Fibroblast of mammary gland (primary cell): ENCODE measurements at regions not wholly inside any gene's neighbourhood (a gene's known extent, or its start where the extent isn't known, plus 50 kb on each side); places are given as distances from the start of the nearest gene placed in this dataset.

ENCODE experiments used
- DNase-seq: peaks from one replicate; pipeline ENCODE4 v3.0.0-alpha.2; 2010; ENCODE audit warnings: low read depth
- H3K4me3 ChIP-seq: 2 replicates; pipeline ENCODE4 v1.5.1; 2011; ENCODE audit warnings: low read depth, mild to moderate bottlenecking, low read length, moderate library complexity; ENCODE audit not compliant: control insufficient read depth
- TF ChIP-seq, protein P1 (sequence below): conservative IDR thresholded peaks from 2 replicates; pipeline ENCODE4 v1.5.1; 2011; ENCODE audit warnings: low read depth, low read length, inconsistent platforms; ENCODE audit not compliant: control insufficient read depth, insufficient read depth

DNA sequence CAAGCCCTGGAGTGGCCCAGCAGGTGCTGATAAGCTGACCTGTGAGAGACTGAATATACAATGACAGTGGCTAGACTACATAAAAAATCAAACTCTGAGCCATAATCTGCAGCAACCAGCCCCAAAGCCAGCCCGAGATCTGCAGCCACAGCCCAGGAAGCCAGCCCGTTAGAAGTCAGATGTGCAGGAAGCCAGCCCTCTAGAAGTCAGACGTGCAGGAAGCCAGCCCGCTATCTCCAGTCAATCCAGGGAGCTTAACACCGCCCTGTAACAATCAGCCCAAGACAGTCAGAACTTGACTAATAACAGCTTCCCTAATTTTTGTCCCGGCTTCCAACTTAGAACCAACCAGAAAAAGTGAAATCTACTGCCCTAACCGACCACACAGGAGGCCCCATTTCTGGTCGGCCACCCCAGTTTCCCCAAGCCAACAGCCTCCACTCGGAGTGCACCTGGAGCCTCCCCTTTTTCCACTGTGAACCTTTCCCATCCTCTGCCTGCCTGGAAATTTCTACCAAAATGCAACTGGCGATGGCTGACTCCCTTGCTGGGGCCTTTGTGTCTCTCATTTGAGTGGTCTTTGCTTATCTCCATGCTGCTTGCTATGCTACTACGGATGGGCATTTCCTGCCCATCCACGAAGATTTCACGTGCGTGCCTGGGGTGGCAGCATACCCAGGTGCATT is 769.3 kb downstream of the KCNJ18 start:
- no peak for DNase-seq
- TF ChIP-seq, protein P1, sequence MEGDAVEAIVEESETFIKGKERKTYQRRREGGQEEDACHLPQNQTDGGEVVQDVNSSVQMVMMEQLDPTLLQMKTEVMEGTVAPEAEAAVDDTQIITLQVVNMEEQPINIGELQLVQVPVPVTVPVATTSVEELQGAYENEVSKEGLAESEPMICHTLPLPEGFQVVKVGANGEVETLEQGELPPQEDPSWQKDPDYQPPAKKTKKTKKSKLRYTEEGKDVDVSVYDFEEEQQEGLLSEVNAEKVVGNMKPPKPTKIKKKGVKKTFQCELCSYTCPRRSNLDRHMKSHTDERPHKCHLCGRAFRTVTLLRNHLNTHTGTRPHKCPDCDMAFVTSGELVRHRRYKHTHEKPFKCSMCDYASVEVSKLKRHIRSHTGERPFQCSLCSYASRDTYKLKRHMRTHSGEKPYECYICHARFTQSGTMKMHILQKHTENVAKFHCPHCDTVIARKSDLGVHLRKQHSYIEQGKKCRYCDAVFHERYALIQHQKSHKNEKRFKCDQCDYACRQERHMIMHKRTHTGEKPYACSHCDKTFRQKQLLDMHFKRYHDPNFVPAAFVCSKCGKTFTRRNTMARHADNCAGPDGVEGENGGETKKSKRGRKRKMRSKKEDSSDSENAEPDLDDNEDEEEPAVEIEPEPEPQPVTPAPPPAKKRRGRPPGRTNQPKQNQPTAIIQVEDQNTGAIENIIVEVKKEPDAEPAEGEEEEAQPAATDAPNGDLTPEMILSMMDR = no peak
- H3K4me3 ChIP-seq = no peak overlapping the region

DNA sequence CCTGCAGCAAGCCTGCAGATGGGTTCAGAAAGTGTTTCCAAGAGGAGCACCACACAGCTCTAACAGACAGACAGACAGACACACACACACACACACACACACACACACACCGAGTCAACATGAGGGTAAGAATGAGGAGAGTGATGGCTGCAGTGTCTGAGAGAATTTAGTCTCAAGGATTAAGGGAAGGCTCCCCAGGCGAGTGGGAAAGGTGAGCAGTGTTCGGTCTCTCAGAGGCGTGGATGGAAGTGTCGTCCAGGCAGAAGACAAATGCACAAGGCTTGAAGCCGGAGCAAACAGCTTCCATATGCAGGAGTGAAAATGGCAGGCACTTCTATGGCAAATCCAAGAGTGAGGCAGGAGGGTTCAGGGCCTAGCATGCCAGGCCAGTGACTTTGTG is 770.1 kb downstream of the KCNJ18 start:
- H3K4me3 ChIP-seq = no peak overlapping the region
- DNase-seq = no peak
- TF ChIP-seq, protein P1 = no peak

DNA sequence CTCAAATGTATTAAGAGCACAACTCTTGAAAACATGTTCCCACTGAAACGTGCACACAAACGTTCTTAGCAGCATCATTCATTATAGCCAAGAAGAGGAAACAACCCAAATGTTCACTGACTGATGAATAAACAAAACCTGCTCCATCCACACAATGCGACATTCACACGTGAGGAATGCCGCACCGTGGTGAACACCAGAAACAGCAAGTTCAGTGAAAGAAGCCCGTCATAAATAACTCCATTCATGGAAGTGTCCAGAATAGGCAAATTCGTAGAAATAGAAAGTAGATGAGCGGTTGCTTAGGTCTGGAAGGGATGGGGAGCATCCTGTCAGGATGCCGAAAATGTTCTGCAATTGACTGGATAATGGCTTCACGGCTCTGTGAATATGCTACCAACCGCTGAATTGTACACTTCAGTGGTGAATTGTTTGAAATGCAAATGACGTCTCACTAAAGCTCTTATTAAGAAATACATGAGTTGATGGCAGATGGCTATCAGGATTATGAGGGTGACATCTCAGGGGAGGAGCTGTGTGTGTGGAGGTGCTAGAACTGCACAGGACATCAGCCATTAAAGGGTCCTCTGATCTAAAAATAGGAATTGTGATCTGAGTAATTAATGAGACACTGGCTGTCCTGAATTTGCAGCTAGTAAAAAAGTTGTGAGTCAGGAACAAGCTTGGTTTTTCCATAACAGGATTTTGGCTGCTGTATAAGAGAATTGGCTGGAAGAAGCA is 771.0 kb downstream of the KCNJ18 start:
- TF ChIP-seq, protein P1 = no peak
- no peak overlapping the region for H3K4me3 ChIP-seq
- no peak for DNase-seq

DNA sequence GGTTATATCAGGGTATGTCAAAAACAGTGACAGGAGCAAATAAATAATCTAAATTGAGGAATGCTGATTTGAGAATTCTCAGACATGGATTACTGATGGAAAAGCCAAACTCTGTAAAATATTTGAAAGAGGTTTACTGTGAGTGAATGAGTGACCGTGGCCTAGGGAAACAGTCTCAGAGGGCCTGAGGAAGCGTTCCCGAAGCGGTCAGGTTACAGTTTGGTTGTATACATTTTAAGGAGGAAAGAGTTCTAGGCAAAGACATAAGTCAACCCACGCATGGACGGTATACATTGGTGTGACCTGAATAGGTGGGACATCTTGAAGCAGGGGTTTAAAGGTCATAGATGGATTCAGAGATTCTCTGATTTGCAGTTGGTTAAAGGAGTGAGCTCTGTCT is 771.7 kb downstream of the KCNJ18 start:
- TF ChIP-seq, protein P1 = no peak
- no peak overlapping the region for H3K4me3 ChIP-seq
- no peak for DNase-seq

DNA sequence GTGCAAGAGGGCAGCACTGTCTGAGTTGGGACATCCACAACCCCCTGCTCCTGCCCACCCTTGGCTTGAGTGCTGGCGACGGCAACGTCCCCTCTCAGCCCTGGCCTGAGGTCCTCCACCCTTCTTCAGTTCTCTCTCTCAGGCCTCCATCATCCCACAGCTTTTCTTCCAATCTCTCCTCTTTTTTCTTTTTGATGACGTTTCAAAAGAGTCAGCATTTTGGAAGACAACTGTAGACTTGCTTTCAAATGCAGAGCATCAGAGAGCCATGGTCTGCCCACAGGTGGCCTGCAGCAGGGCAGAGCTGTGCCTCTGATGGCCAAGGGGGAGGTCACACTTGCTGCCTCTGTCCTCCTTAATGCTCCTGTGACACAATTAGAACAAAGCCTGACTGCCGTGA is 775.4 kb downstream of the KCNJ18 start:
- TF ChIP-seq, protein P1 = no peak
- no peak overlapping the region for H3K4me3 ChIP-seq
- DNase-seq = no peak

DNA sequence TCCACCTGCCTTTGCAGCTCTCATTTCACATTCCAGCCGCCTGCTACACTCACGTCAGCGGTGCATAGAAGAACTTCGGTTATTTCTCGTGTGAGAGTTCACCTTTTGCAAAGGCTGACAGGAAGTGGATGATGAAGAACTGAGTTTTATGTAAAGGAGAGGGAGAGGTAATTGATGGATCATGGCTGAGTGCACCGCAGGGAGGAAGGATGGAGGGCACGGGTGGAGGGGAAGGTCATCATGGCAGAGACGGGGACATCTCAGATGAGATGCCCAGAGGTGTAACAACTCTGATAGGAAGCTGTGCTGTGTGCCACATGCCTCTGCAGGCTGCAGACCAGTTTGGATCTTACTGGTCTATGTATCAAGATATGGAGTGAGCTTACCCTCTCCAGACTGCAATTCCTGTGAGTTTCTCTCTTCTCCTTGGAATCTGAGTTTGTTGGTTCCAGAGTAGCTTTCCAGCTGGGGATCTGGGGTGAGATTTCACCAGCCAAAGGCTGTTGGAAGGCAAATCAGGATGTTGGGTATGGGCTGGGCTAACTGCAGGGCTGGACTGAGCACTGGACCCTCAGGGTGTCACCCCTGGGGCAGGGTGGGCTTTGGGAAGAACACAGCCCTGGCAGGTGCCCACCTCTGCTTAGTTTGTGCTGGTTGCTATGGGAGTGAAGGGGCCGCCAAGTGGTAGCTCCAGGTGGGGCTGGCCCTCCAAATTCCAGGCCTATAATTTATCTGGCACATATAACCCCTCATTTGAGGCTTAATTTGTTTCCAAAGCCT is 777.0 kb downstream of the KCNJ18 start:
- TF ChIP-seq, protein P1 = no peak
- no peak overlapping the region for H3K4me3 ChIP-seq
- no peak for DNase-seq
